Loucy (cell line): ENCODE measurements at regions not wholly inside any gene's neighbourhood (a gene's known extent, or its start where the extent isn't known, plus 50 kb on each side); places are given as distances from the start of the nearest gene placed in this dataset.

Experiments
- H2AFZ ChIP-seq: fragments of 200-600 bp; sonication (generic); 2 replicates; pipeline ENCODE4 v1.6.0; 2016; ENCODE audit warnings: antibody characterized with exemption, mild to moderate bottlenecking, low read length, moderate library complexity
- H3F3A ChIP-seq: fragments of 200-600 bp; 2 replicates; pipeline ENCODE4 v1.6.0; 2016; ENCODE audit warnings: antibody characterized with exemption, low read depth, mild to moderate bottlenecking
- H3K27me3 ChIP-seq: fragments of 200-600 bp; sonication (generic); 2 replicates; pipeline ENCODE4 v1.6.1; 2014; ENCODE audit warnings: low read length, mild to moderate bottlenecking; ENCODE audit not compliant: insufficient read depth, poor library complexity, severe bottlenecking
- H3K36me3 ChIP-seq: fragments of 200-600 bp; sonication (generic); 2 replicates; pipeline ENCODE4 v1.6.1; 2016; ENCODE audit warnings: low read length; ENCODE audit not compliant: insufficient read depth
- H3K4me1 ChIP-seq: fragments of 200-600 bp; sonication (generic); 2 replicates; pipeline ENCODE4 v1.5.1; 2014; ENCODE audit warnings: low read length, mild to moderate bottlenecking; ENCODE audit not compliant: insufficient read depth, poor library complexity, severe bottlenecking
- H3K4me2 ChIP-seq: fragments of 200-600 bp; sonication (generic); 2 replicates; pipeline ENCODE4 v1.6.0; 2014; ENCODE audit warnings: antibody characterized with exemption, low read length, low read depth, mild to moderate bottlenecking; ENCODE audit not compliant: poor library complexity, severe bottlenecking
- H3K4me3 ChIP-seq: fragments of 200-600 bp; sonication (generic); 2 replicates; pipeline ENCODE4 v1.5.1; 2014; ENCODE audit warnings: low read length, mild to moderate bottlenecking, mixed read lengths; ENCODE audit not compliant: poor library complexity, severe bottlenecking
- H3K79me2 ChIP-seq: fragments of 200-600 bp; sonication (generic); 2 replicates; pipeline ENCODE4 v1.6.1; 2014; ENCODE audit warnings: low read length; ENCODE audit not compliant: insufficient read depth
- H3K9ac ChIP-seq: fragments of 200-600 bp; sonication (generic); 2 replicates; pipeline ENCODE4 v1.6.0; 2014; ENCODE audit warnings: mild to moderate bottlenecking, low read depth, low read length, moderate library complexity; ENCODE audit not compliant: poor library complexity, severe bottlenecking
- H3K9me2 ChIP-seq: fragments of 200-600 bp; sonication (generic); replicated peaks from 2 replicates; pipeline ENCODE4 v1.6.1; 2016; ENCODE audit warnings: low read depth, low read length, mixed read lengths
- H3K9me3 ChIP-seq: fragments of 200-600 bp; sonication (generic); 2 replicates; pipeline ENCODE4 v1.6.1; 2014; ENCODE audit warnings: mild to moderate bottlenecking, antibody characterized with exemption, low read length, low read depth; ENCODE audit not compliant: insufficient read depth
- H4K20me1 ChIP-seq: fragments of 200-600 bp; sonication (generic); 2 replicates; pipeline ENCODE4 v1.6.0; 2014; ENCODE audit warnings: antibody characterized with exemption, low read length, mild to moderate bottlenecking; ENCODE audit not compliant: insufficient read depth, poor library complexity, severe bottlenecking
- CTCF ChIP-seq: fragments of 200-600 bp; sonication (generic); conservative IDR thresholded peaks from 2 replicates; pipeline ENCODE4 v1.5.1; 2014; ENCODE audit warnings: mild to moderate bottlenecking, antibody characterized with exemption, low read length
- EZH2phosphoT487 ChIP-seq: fragments of 200-600 bp; IDR thresholded peaks from 2 replicates; pipeline ENCODE4 v1.6.1; 2018; ENCODE audit warnings: antibody characterized with exemption, mild to moderate bottlenecking, moderate library complexity, borderline replicate concordance

DNA sequence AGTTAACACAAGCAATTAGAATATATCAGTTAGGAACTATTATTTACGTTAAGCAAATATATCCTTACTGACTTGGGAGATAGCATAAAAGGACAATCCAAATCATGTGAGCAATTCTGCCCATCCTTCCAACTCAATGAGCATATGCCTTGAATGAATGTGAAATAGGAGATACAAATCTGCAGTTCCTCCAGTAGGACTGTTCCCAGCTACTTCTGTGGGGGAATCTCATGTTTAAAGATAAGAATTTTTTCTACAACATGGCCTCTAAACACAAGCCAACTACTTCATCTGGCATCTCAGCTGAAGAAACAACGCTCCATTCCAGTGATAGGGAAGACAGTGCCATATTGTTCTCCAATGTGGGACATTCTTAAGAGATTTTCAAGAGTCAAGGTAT, 110.7 kb upstream of the NIPBL start:
- no peak overlapping the region for H3K4me3 ChIP-seq
- H2AFZ ChIP-seq = no peak overlapping the region
- no peaks in the 10 kb centered on the region for H4K20me1 ChIP-seq
- no peak overlapping the region for H3K9ac ChIP-seq
- TF ChIP-seq CTCF (no peak), EZH2phosphoT487 (no peak)
- H3K9me3 ChIP-seq = no peaks in the 10 kb centered on the region
- no peaks in the 10 kb centered on the region for H3K36me3 ChIP-seq
- no peaks in the 10 kb centered on the region for H3K9me2 ChIP-seq
- H3F3A ChIP-seq = no peaks in the 10 kb centered on the region
- H3K79me2 ChIP-seq = no peaks in the 10 kb centered on the region
- no peak overlapping the region for H3K4me2 ChIP-seq
- H3K27me3 ChIP-seq = no peaks in the 10 kb centered on the region
- no peaks in the 10 kb centered on the region for H3K4me1 ChIP-seq

DNA sequence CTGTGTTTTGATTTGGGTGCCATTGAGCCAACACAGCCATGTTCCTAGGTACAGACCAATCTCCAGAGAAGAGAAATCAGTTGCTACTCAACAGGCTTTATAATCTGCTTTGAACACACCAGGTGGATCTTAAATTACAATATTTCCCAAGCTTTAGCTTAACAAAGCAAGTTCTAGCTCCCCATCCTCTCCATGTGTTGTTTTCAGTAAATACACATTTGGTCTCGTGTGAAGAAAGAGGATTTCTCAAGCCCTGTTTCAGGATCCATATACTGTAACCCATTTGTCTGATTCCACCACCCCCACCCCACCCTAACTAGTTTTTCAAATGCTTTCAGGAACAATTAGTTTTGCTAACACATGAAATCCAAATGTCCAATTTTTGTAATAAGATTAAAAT, 109.6 kb upstream of the NIPBL start:
- Histone ChIP-seq H3K4me3 (no peak overlapping the region), H3K36me3 (no peaks in the 10 kb centered on the region), H2AFZ (no peak overlapping the region), H3K4me2 (no peak overlapping the region), H3F3A (no peaks in the 10 kb centered on the region), H3K27me3 (no peaks in the 10 kb centered on the region), H4K20me1 (no peaks in the 10 kb centered on the region), H3K9ac (no peak overlapping the region), H3K79me2 (no peaks in the 10 kb centered on the region), H3K9me3 (no peaks in the 10 kb centered on the region), H3K9me2 (no peaks in the 10 kb centered on the region), H3K4me1 (no peaks in the 10 kb centered on the region)
- TF ChIP-seq EZH2phosphoT487 (no peak), CTCF (no peak)

DNA sequence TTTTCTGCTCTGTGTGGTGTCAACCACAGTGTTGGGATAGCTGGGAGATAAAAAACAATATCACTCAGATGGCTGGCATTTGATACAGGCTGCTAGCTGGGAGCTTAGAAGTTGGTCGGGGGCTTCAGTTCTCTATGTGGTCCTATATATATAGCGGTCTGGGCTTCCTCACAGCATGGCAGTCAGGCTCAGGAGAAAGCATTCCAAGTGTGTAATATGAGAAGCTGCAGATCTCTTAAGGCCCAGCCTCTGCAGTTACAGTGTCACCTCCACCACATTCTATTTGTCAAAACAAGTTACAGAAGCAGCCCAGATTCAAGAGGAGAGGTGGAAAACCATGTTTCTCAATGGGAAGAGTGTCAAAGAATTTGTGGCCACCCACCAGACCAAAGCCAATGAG, 108.1 kb upstream of the NIPBL start:
- H3K36me3 ChIP-seq = no peaks in the 10 kb centered on the region

More for the DNA sequence above, 108.1 kb upstream of the NIPBL start:
- Histone ChIP-seq H4K20me1 (no peaks in the 10 kb centered on the region), H3K4me1 (no peaks in the 10 kb centered on the region), H3K79me2 (no peaks in the 10 kb centered on the region), H3K9ac (no peak overlapping the region), H3K4me2 (no peak overlapping the region), H3K9me2 (no peaks in the 10 kb centered on the region), H3K4me3 (no peak overlapping the region), H3K9me3 (no peaks in the 10 kb centered on the region), H3K27me3 (no peaks in the 10 kb centered on the region), H3F3A (no peaks in the 10 kb centered on the region), H2AFZ (no peak overlapping the region)
- TF ChIP-seq EZH2phosphoT487 (no peak), CTCF (no peak)
